Panc1 (cell line): ENCODE measurements at regions not wholly inside any gene's neighbourhood (a gene's known extent, or its start where the extent isn't known, plus 50 kb on each side); places are given as distances from the start of the nearest gene placed in this dataset.
"Not testable (repeated sequence)": the region's sequence is repeated elsewhere in the genome, so short reads cannot be mapped to it uniquely, and the experiment has no call there.

Source experiments
- ATAC-seq: fragments of 200-7000 bp; cut with Tn5 transposase; 2 replicates; pipeline ENCODE4 v1.9.1; 2020; ENCODE audit warnings: mild to moderate bottlenecking, moderate library complexity
- BruUV-seq: library from RNA; stranded (reverse); fragments of 400-500 nt; replicated peaks from 2 replicates; lab custom pipeline; 2021; lab: Mats Ljungman, UMichigan
- CTCF ChIA-PET: fragments of 300-600 bp; sonication (Branson Sonifier 250); formaldehyde crosslinking; loops from one replicate; lab custom pipeline; 2022; ENCODE audit warnings: antibody characterized with exemption; lab: Charles Lee
- POLR2A ChIA-PET: fragments of 300-600 bp; sonication (Branson Sonifier 250); formaldehyde crosslinking; loops from one replicate; lab custom pipeline; 2022; ENCODE audit warnings: antibody characterized with exemption; lab: Charles Lee
- DNase-seq: peaks from one replicate; pipeline ENCODE4 v3.0.0-alpha.2; 2010; ENCODE audit warnings: low read depth, low spot score
- H3K27ac ChIP-seq: 2 replicates; pipeline ENCODE4 v1.5.1; 2011; ENCODE audit warnings: mild to moderate bottlenecking, low read length, inconsistent platforms
- H3K27me3 ChIP-seq: fragments of 200-500 bp; sonication (Bioruptor generic); 2 replicates; pipeline ENCODE4 v1.6.0; 2014; ENCODE audit warnings: low read length, inconsistent platforms; ENCODE audit not compliant: control insufficient read depth, insufficient read depth
- H3K36me3 ChIP-seq: fragments of 200-500 bp; sonication (Bioruptor generic); 2 replicates; pipeline ENCODE4 v1.5.1; 2014; ENCODE audit warnings: inconsistent platforms, mild to moderate bottlenecking, low read length, moderate library complexity; ENCODE audit not compliant: control insufficient read depth, insufficient read depth
- H3K4me1 ChIP-seq: 2 replicates; pipeline ENCODE4 v1.5.1; 2011; ENCODE audit warnings: inconsistent platforms, mild to moderate bottlenecking, low read length, moderate library complexity; ENCODE audit not compliant: control insufficient read depth, insufficient read depth
- H3K4me3 ChIP-seq, 2 experiments: 2 replicates each; pipeline ENCODE4 v1.5.1; 2011 to 2012; ENCODE audit warnings: low read depth in 2 of 2, low read length in 2 of 2, mild to moderate bottlenecking in 2 of 2, inconsistent platforms in 1 of 2, moderate library complexity in 1 of 2
- H3K9me3 ChIP-seq: fragments of 200-500 bp; sonication (Bioruptor generic); 2 replicates; pipeline ENCODE4 v1.5.1; 2014; ENCODE audit warnings: low read depth, mild to moderate bottlenecking, inconsistent platforms, low read length, moderate library complexity; ENCODE audit not compliant: control insufficient read depth, insufficient read depth
- CTCF ChIP-seq: fragments of 450-650 bp; IDR thresholded peaks from 2 replicates; pipeline ENCODE4 v1.5.1; 2017; ENCODE audit warnings: mild to moderate bottlenecking
- POLR2AphosphoS5 ChIP-seq: IDR thresholded peaks from 2 replicates; pipeline ENCODE4 v1.6.1; 2012; ENCODE audit warnings: mild to moderate bottlenecking, low read depth, low read length, moderate library complexity
- REST ChIP-seq, 2 experiments: IDR thresholded peaks; 2 replicates each; pipeline ENCODE4 v1.6.1; 2011 to 2012; ENCODE audit warnings: low read depth in 2 of 2, control low read depth in 1 of 2, low read length in 1 of 2, mild to moderate bottlenecking in 1 of 2, moderate library complexity in 1 of 2; ENCODE audit not compliant: insufficient read depth in 1 of 2
- SIN3A ChIP-seq: IDR thresholded peaks from 2 replicates; pipeline ENCODE4 v1.6.1; 2012; ENCODE audit warnings: low read depth, mild to moderate bottlenecking, low read length, moderate library complexity, borderline replicate concordance; ENCODE audit not compliant: insufficient read depth
- TCF7L2 ChIP-seq: IDR thresholded peaks from 2 replicates; pipeline ENCODE4 v1.6.1; 2011; ENCODE audit warnings: mild to moderate bottlenecking, low read depth, low read length, inconsistent platforms
- in situ Hi-C: cut with HindIII; loops from 2 replicates; pipeline ENCODE4 v1.10.0; 2016; ENCODE audit warnings: low sequenced_read_pairs, low pct_unique_long_range_greater_than_20kb
- intact Hi-C: fragments of 100-400 bp; cut with micrococcal nuclease; formaldehyde crosslinking; loops from one replicate; pipeline ENCODE4 v1.10.0; 2022; ENCODE audit not compliant: unreplicated experiment

- in situ Hi-C loops, result no loop called here
- no peak for TF ChIP-seq REST (IDR thresholded peaks at IDR 0.05; ENCODE audit: insufficient read depth in 1 of 2, low read depth in 2 of 2, low read length in 1 of 2)
- no peak for TF ChIP-seq POLR2AphosphoS5
- no peak for TF ChIP-seq CTCF
- TF ChIP-seq SIN3A, result no peak
- no peak for TF ChIP-seq TCF7L2
- no peaks in the 10 kb centered on the region for H3K27me3 ChIP-seq
- no peaks in the 10 kb centered on the region for H3K9me3 ChIP-seq
- DNase-seq (no peak), ATAC-seq (no peak)
- no peak overlapping the region for H3K4me3 ChIP-seq
- H3K27ac ChIP-seq, result no peak overlapping the region
- BruUV-seq, result no TSS peak
- intact Hi-C loops, result no loop called here
- no peaks in the 10 kb centered on the region for H3K4me1 ChIP-seq
- no peaks in the 10 kb centered on the region for H3K36me3 ChIP-seq
- POLR2A ChIA-PET, result no interaction called here
- CTCF ChIA-PET, result no interaction called here
Measured at GRCh38 chr18:60245096-60245495, 127.5 kb downstream of the MC4R start.

- H3K4me1 ChIP-seq, BruUV-seq, H3K9me3 ChIP-seq, in situ Hi-C loops, DNase-seq, H3K27ac ChIP-seq, ATAC-seq, CTCF ChIA-PET, H3K4me3 ChIP-seq, intact Hi-C loops, H3K27me3 ChIP-seq, H3K36me3 ChIP-seq, POLR2A ChIA-PET: not testable (repeated sequence)
Measured at GRCh38 chr18:60239024-60239710, 133.4 kb downstream of the MC4R start.

- Histone ChIP-seq H3K4me1 (no peaks in the 10 kb centered on the region), H3K27me3 (no peaks in the 10 kb centered on the region), H3K27ac (no peak overlapping the region), H3K4me3 (no peak overlapping the region), H3K9me3 (no peaks in the 10 kb centered on the region), H3K36me3 (no peaks in the 10 kb centered on the region)
- ChIA-PET POLR2A (no interaction called here), CTCF (no interaction called here)
- intact Hi-C loops (no loop called here), in situ Hi-C loops (no loop called here)
- ATAC-seq, result no peak
- no TSS peak for BruUV-seq
- TF ChIP-seq POLR2AphosphoS5 (no peak), SIN3A (no peak), REST (IDR thresholded peaks at IDR 0.05; ENCODE audit: insufficient read depth in 1 of 2, low read depth in 2 of 2, low read length in 1 of 2) (no peak), CTCF (no peak), TCF7L2 (no peak)
- no peak for DNase-seq
Measured at GRCh38 chr18:60235164-60235563, 137.4 kb downstream of the MC4R start.
